ENCODE measurements at regions not wholly inside any gene's neighbourhood (a gene's known extent, or its start where the extent isn't known, plus 50 kb on each side); places are given as distances from the start of the nearest gene placed in this dataset.

DNA sequence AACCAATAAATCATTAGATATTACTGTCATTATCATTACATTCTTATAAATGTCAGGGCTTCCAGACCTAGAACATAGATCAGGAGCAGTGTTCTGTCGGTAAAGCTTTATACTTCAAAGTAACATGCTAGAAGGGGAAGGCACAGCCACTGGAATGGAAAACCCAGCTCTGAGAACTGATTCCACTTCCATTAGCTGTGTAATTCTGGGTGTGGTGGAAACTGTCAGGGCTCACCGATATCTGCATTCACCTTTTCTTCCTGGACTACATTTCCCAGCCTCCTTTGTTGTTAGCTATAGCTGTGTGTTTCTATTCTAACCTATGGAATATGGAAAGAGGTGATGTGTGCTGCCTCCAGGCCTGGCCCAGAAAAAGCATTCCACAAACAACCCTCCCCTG, 585.8 kb downstream of the BUD13 start:
- 75 to 89% (median 85%) methylated on average over 2 of the region's 2 CpGs for WGBS, 3 donors
- TF ChIP-seq, protein P1, sequence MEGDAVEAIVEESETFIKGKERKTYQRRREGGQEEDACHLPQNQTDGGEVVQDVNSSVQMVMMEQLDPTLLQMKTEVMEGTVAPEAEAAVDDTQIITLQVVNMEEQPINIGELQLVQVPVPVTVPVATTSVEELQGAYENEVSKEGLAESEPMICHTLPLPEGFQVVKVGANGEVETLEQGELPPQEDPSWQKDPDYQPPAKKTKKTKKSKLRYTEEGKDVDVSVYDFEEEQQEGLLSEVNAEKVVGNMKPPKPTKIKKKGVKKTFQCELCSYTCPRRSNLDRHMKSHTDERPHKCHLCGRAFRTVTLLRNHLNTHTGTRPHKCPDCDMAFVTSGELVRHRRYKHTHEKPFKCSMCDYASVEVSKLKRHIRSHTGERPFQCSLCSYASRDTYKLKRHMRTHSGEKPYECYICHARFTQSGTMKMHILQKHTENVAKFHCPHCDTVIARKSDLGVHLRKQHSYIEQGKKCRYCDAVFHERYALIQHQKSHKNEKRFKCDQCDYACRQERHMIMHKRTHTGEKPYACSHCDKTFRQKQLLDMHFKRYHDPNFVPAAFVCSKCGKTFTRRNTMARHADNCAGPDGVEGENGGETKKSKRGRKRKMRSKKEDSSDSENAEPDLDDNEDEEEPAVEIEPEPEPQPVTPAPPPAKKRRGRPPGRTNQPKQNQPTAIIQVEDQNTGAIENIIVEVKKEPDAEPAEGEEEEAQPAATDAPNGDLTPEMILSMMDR (IDR thresholded peaks at IDR 0.05) = no peak

GRCh38 chr11:116185551-116185950, 587.2 kb downstream of the BUD13 start:
- no peaks in the 10 kb centered on the region for H3K36me3 ChIP-seq (ENCODE audit: insufficient read depth in 1 of 2, low read depth in 1 of 2)
- no peak for ATAC-seq
- H3K27ac ChIP-seq = no peak overlapping the region
- H3K27me3 ChIP-seq (ENCODE audit: insufficient read depth in 3 of 3, low read length in 2 of 3) = peaks cover 0 to 7% (median 0%) of the 10 kb centered on the region in 3 donors
- TF ChIP-seq, protein P1 (IDR thresholded peaks at IDR 0.05) = no peak
- intact Hi-C loops (cut with DNase I) = no loop called here
- no peaks in the 10 kb centered on the region for H3K4me1 ChIP-seq
- H3K4me3 ChIP-seq = no peak overlapping the region
- DNase-seq = no peak
- no peaks in the 10 kb centered on the region for H3K9me3 ChIP-seq
- 87 to 92% (median 92%) methylated on average over 4 of the region's 4 CpGs for WGBS, 3 donors

More for the DNA sequence above, 585.8 kb downstream of the BUD13 start:
- DNase-seq (no peak), ATAC-seq (no peak)
- H3K4me3 ChIP-seq = no peak overlapping the region
- H3K9me3 ChIP-seq = no peaks in the 10 kb centered on the region
- H3K36me3 ChIP-seq (ENCODE audit: insufficient read depth in 1 of 2, low read depth in 1 of 2) = no peaks in the 10 kb centered on the region
- H3K4me1 ChIP-seq = no peaks in the 10 kb centered on the region
- intact Hi-C loops (cut with DNase I) = no loop called here
- no peak overlapping the region for H3K27ac ChIP-seq
- H3K27me3 ChIP-seq (ENCODE audit: insufficient read depth in 3 of 3, low read length in 2 of 3) = peaks cover 0 to 10% (median 3%) of the 10 kb centered on the region in 3 donors

DNA sequence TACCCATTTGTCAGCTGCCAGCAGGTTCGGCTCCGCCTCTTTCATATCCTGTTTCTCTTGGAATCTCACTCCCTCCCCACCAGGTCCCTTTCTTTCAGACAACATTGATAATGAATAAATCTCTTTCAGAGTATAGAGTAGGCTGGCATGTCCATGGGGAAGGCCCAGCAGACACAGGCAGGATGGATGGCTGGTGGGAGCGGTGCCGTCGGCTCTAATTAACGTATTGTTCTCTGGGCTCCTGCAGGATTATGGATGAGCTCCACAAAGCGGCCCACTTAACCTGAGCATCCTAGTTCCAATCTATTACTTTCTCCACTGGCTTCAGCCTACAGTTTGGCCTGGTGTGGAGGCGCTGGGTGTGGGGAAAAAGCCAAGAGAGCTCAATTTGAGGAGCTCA, 588.0 kb downstream of the BUD13 start:
- peaks cover 0 to 7% (median 0%) of the 10 kb centered on the region in 3 donors for H3K27me3 ChIP-seq (ENCODE audit: insufficient read depth in 3 of 3, low read length in 2 of 3)
- H3K27ac ChIP-seq = no peak overlapping the region
- intact Hi-C loops (cut with DNase I) = no loop called here
- H3K4me1 ChIP-seq = no peaks in the 10 kb centered on the region
- no peaks in the 10 kb centered on the region for H3K9me3 ChIP-seq
- ATAC-seq (no peak), DNase-seq (no peak)
- TF ChIP-seq, protein P1 (IDR thresholded peaks at IDR 0.05) = no peak
- no peak overlapping the region for H3K4me3 ChIP-seq
- H3K36me3 ChIP-seq (ENCODE audit: insufficient read depth in 1 of 2, low read depth in 1 of 2) = no peaks in the 10 kb centered on the region
- 91 to 94% (median 93%) methylated on average over 8 of the region's 8 CpGs for whole genome bisulfite sequencing, 3 donors

- ATAC-seq = no peak
- Histone ChIP-seq H3K27ac (no peak overlapping the region), H3K27me3 (ENCODE audit: insufficient read depth in 3 of 3, low read length in 2 of 3) (peaks cover 0 to 7% (median 2%) of the 10 kb centered on the region in 3 donors), H3K9me3 (no peaks in the 10 kb centered on the region), H3K4me3 (no peak overlapping the region), H3K36me3 (ENCODE audit: insufficient read depth in 1 of 2, low read depth in 1 of 2) (no peaks in the 10 kb centered on the region), H3K4me1 (no peaks in the 10 kb centered on the region)
- TF ChIP-seq, protein P1 (IDR thresholded peaks at IDR 0.05) = no peak
- DNase-seq = no peak
- 78 to 86% (median 83%) methylated on average over 7 of the region's 7 CpGs for WGBS, 3 donors
- intact Hi-C loops (cut with DNase I) = no loop called here
Observed at GRCh38 chr11:116182356-116182966, 590.3 kb downstream of the BUD13 start.
